HG03469 (cell line): ENCODE measurements at regions not wholly inside any gene's neighbourhood (a gene's known extent, or its start where the extent isn't known, plus 50 kb on each side); places are given as distances from the start of the nearest gene placed in this dataset.

Source experiments
- ATAC-seq: cut with Tn5 transposase; IDR thresholded peaks from one replicate; pipeline ENCODE4 v1.9.1; 2021; ENCODE audit warnings: mild to moderate bottlenecking, moderate library complexity, moderate number of reproducible peaks; ENCODE audit not compliant: unreplicated experiment

DNA sequence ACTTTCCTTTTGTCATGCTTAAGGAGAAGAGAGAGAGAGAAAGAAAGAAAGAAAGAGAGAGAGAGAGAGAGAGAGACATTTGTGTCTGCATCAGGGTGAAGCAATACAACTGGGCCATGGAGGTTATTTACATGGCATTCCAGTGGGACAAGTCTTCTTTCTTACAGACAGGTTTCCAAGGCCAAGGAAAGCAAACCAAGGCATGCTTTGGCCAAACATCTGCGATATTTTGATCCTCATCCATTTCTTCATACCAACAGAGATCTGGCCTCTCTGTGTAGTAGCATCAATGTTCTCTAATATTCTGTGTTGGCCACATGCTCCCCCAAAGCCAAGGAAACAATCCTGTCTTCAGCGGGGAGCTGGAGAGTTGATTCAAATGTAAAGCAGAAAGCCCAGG, 292.1 kb downstream of the SETD4 start:
- ATAC-seq = no peak

GRCh38 chr21:35764586-35764985, 295.7 kb downstream of the SETD4 start:
- ATAC-seq = no peak

DNA sequence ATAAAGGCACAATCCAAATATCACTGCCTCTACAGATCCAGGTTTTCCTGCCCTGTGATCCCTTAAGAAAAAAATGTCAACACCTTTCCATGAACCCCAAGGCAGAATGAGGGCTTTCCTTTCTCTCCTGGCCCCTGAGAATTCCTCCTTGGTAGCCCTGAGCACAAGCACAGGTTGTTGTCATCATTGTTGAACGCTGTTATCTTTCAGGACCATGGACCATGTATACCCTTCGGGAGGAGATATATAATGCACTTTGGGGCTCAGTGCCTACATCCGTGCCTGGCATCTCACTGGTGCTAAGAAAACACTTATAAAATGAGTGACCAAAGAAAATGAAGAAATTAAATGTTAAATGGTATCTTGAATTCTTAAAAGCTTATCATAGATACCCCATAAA, 296.2 kb downstream of the SETD4 start:
- no peak for ATAC-seq

DNA sequence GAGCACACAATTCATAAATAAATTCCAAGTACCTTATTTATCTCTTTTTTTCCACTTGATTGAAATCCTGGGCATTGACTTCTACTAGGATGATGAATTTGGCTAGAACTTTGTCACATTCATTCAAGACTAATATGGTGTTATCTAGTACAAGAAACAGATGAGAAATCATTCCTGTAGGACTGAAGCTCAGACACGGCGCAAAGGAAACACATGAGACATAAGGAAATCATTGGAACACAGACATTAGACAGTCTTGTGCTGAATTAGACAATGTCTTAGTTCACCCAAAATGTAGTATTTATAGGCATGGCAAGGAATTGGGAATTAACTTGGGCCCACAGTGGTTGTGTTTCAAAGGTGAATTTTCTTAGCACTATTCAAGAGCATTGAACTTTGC, 305.7 kb downstream of the SETD4 start:
- no peak for ATAC-seq

DNA sequence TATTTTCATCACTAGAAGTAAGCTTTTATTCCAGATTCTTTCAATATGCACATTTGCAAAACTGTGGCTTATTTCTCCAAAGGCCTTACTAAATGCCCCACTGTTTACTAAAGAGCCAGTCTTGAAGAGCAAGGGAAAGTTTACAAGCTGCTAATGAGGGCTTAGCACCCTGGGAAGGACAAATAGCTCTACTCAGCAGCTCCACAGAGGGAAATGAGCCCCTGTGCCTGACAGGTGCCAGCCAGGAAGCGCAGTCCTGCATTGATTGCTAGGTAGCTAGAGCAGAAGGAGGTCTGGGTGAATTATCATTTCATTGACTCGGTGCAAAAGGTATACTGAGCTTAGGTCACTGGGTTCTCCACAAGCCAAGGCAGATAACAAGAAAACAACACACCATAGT, 307.0 kb downstream of the SETD4 start:
- ATAC-seq = no peak

DNA sequence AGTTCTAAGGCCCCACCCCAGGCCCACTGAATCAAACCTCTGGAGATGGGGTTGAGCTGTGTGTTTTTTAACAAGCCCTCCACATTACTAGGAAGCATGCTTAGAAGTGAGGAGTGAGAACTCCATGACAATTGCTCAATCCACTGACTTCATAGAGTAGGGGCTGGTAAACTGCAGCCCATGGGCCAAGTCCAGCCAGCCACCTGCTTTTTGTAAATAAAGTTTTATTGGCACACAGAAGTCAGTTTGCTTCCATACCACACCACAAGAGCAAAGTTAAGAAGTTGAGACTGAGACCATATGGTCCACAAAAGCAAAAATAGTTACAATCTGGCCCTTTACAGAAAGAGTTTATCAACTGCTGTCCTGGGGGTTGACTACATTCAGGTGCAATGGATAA, 309.2 kb downstream of the SETD4 start:
- ATAC-seq = no peak

DNA sequence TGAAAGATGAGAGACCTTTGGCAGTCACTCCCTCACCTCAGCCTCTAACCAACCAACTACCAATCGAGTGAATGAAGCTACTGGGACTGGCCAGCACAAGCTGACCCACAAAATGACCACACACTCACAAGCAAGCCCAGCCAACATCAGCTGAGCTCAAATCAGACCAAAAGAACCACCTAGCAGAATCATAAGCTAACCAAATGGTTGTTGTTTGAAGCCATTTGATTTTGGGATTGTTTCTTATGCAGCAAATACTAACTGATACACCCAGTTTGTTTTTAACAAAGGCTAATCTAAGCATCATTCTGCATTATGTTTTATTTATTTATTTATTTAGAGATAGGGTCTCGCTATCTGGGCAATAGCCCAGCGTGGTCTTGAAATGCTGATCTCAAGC, 310.4 kb downstream of the SETD4 start:
- no peak for ATAC-seq

DNA sequence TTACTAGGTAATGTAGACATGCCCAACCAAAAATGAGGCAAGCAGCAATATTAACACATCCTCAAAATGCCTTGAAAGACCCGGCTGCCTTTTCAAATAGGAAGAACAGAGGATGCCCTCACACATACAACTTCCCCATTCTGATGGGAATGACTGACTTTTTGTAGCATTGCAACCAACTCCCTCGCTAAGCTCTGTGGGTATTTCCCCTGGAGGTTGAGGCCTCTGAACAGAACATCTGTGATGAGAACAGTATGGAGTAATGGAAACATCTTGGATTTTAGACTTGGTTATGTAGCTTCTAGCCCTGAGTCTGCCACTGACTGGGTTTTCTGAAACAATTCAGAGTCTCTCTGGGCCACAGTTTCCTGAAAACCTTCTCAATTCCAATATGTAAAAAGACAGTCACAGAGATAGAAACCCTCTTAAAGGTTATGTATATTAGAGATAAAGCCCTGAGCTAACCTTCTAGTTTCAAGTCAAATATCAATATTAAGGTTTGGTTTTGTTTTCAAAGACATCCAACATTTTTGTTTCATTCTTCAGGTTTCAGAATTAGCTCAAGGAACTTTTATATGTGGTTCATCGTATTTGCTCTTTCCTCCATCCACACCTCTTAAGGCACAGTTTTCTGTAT, 311.5 kb downstream of the SETD4 start:
- no peak for ATAC-seq

DNA sequence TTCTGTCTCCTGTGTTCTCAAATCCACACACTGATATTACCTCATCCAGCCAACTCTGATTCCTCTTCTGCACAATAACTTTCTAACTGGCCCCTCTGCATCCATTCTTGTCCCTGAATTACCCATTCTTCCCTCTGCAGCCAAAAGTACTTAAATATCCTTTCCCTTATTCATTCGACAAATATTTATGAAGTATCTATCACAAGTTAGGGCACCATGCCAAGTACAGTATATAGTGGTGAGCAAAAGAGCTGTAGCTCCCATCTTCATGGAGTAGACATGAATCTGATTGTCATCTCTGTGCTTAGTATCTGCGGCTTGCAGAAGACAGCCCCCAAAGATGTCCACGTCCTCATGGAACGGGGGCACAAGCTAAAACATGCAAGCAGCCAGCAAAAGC, 316.8 kb downstream of the SETD4 start:
- ATAC-seq = no peak

GRCh38 chr21:35738347-35738961, 321.9 kb downstream of the SETD4 start:
- ATAC-seq = no peak

DNA sequence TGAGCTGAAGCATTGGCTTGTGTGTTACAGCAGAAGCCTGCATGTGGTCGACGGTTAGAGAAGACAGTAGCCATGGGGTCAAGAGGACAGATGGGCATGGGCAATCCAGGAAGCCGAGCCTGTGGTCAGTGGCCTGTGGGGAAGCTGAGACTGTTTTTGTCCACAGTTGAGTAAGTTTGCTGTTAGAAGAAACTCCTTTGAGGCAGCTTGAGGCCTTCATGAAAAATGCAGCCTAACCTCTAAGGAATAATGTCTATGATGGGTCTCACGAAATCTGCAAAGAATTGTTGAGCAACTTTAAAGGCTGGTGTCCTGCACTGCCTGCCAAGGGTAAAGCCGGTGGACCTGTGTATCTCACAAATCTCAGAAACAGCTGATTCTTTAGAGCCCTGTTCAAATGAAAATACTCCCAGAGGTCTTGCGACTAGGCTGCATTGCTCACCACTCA, 322.4 kb downstream of the SETD4 start:
- ATAC-seq = no peak

DNA sequence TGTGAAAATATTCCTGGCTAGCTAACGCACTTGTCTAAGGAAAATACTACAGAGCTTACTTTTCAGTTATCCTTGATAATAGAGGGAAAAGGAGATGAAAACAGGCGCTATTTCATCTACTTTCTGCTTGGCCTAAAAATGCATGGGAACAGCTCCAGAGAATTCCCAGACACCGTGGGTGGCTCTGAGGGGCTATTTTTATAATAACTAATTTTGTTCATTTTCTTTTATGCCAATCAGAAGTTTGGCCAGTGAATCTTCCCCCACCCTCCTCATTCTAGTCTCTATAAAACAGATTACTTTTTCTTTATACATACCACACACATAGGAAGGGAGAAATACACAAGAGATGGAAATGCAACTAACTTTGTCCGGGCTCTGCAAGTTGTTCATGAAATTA, 322.9 kb downstream of the SETD4 start:
- ATAC-seq = no peak

DNA sequence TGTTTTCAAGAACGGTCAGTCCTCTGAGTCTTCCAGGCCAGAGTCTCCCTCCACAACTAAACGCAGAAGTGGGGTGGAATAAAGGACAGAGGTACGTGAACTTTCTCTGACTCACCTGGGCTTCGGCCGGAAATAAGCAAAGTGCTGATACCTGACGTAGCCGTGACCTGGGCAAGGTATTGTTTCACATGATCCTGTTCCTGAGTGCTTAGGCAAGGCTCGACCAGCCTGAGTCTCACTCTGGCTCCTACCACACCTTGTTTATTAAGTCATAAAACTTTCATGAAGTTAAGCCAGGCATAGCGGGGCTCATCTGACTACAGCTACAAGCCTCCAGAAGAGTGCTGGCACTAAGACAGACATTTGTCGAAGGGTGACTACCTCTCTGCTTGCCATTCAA, 327.5 kb downstream of the SETD4 start:
- ATAC-seq = no peak

DNA sequence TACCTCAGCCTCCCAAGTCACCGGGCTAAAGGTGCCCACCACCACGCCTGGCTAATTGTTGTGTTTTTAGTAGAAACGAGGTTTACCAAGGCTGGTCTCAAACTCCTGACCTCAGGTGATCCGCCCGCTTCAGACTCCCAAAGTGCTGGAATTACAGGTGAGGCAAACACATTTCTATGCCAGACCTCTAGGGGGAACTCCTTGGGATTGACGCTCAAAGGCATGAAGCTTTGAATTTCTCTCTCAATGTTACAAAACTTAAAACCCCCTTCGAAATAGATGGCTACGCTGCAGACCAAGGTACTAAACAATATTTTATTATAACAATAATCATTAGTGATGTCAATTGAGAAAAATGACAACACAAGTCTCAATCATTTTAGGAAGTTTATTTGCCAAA, 330.0 kb downstream of the SETD4 start:
- no peak for ATAC-seq

DNA sequence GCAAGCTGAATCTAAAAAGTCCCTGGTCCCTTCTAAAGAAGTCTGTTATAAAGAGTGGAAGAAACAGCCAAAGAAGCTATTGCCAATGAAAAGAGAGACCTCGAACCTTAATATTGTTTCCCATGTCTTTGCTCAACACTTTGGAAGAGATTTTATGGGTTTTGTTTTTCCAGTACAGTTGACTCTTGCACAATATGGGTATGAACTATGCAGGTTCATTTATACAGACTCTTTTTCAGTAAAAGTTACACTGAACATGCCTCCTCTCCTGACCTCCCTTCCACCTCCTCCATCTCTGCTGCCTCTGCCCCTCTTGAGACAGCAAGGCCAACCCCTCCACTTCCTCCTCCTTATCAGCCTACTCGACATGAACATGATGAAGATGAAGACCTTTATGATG, 332.5 kb downstream of the SETD4 start:
- no peak for ATAC-seq

GRCh38 chr21:35724156-35724555, 336.2 kb downstream of the SETD4 start:
- no peak for ATAC-seq

GRCh38 chr21:35721701-35722100, 338.6 kb downstream of the SETD4 start:
- no peak for ATAC-seq

GRCh38 chr21:35720208-35720731, 340.1 kb downstream of the SETD4 start:
- ATAC-seq = no peak

GRCh38 chr21:35719080-35719479, 341.2 kb downstream of the SETD4 start:
- no peak for ATAC-seq

GRCh38 chr21:35716876-35717565, 343.3 kb downstream of the SETD4 start:
- no peak for ATAC-seq

GRCh38 chr21:35713914-35714313, 346.4 kb downstream of the SETD4 start:
- no peak for ATAC-seq

- no peak for ATAC-seq
These were observed 348.7 kb downstream of the SETD4 start for GRCh38 chr21:35711661-35712060.
